Keratinocyte (primary cell): ENCODE measurements at regions not wholly inside any gene's neighbourhood (a gene's known extent, or its start where the extent isn't known, plus 50 kb on each side); places are given as distances from the start of the nearest gene placed in this dataset.

ENCODE experiments used
- DNase-seq: peaks from one replicate; pipeline ENCODE4 v3.0.0-alpha.2; 2011; ENCODE audit warnings: low read depth, missing footprints, low spot score
- FAIRE-seq: peaks from 2 replicates; lab custom pipeline; 2011; peaks lifted over from hg19 to GRCh38; lab: Jason Lieb, UNC
- H2AFZ ChIP-seq: 2 replicates; pipeline ENCODE4 v1.6.0; 2012; ENCODE audit warnings: low read length, control low read depth, inconsistent platforms; ENCODE audit not compliant: control insufficient read depth
- H3K27ac ChIP-seq: 2 replicates; pipeline ENCODE4 v1.5.1; 2011; ENCODE audit warnings: low read length; ENCODE audit not compliant: control insufficient read depth, insufficient read depth
- H3K27me3 ChIP-seq: 3 replicates; pipeline ENCODE4 v1.6.0; 2011; ENCODE audit warnings: low read length; ENCODE audit not compliant: control insufficient read depth, insufficient read depth; ENCODE audit errors: extremely low read depth
- H3K36me3 ChIP-seq, 2 experiments: 2 replicates in 1 of 2; 3 replicates in 1 of 2; pipeline ENCODE4 v1.5.1; 2011; ENCODE audit warnings: low read length in 2 of 2, mild to moderate bottlenecking in 1 of 2; ENCODE audit not compliant: control insufficient read depth in 2 of 2, insufficient read depth in 2 of 2; ENCODE audit errors: extremely low read depth in 1 of 2
- H3K4me1 ChIP-seq: 3 replicates; pipeline ENCODE4 v1.5.1; 2011; ENCODE audit warnings: low read length; ENCODE audit not compliant: control insufficient read depth, insufficient read depth; ENCODE audit errors: extremely low read depth
- H3K4me2 ChIP-seq: 3 replicates; pipeline ENCODE4 v1.6.0; 2011; ENCODE audit warnings: low read depth, low read length; ENCODE audit not compliant: control insufficient read depth, insufficient read depth; ENCODE audit errors: extremely low read depth
- H3K4me3 ChIP-seq, 3 experiments: fragments of 200-600 bp in 1 of 3; sonication (generic) in 1 of 3; 2 replicates in 2 of 3; 3 replicates in 1 of 3; pipeline ENCODE4 v1.5.1; 2011 to 2016; ENCODE audit warnings: low read length in 3 of 3, mild to moderate bottlenecking in 3 of 3, control low read depth in 2 of 3, inconsistent platforms in 1 of 3, low read depth in 1 of 3, mixed read lengths in 1 of 3, mixed run types in 1 of 3, moderate library complexity in 1 of 3; ENCODE audit not compliant: control insufficient read depth in 2 of 3, insufficient read depth in 2 of 3; ENCODE audit errors: extremely low read depth in 1 of 3
- H3K79me2 ChIP-seq: 2 replicates; pipeline ENCODE4 v1.6.0; 2012; ENCODE audit warnings: low read length; ENCODE audit not compliant: control insufficient read depth, insufficient read depth
- H3K9ac ChIP-seq: 3 replicates; pipeline ENCODE4 v1.6.0; 2011; ENCODE audit warnings: low read length; ENCODE audit not compliant: control insufficient read depth, insufficient read depth; ENCODE audit errors: extremely low read depth
- H3K9me1 ChIP-seq: 3 replicates; pipeline ENCODE4 v1.6.0; 2011; ENCODE audit warnings: low read length; ENCODE audit not compliant: control insufficient read depth, insufficient read depth; ENCODE audit errors: extremely low read depth
- H3K9me3 ChIP-seq: 2 replicates; pipeline ENCODE4 v1.5.1; 2012; ENCODE audit warnings: low read depth, low read length; ENCODE audit not compliant: control insufficient read depth
- H4K20me1 ChIP-seq: 3 replicates; pipeline ENCODE4 v1.6.0; 2011; ENCODE audit warnings: low read length; ENCODE audit not compliant: control insufficient read depth, insufficient read depth; ENCODE audit errors: extremely low read depth
- CTCF ChIP-seq, 3 experiments: IDR thresholded peaks in 1 of 3; conservative IDR thresholded peaks in 1 of 3; optimal IDR thresholded peaks in 1 of 3; 2 replicates in 2 of 3; 3 replicates in 1 of 3; pipeline versions ENCODE3 to v1.5.1; 2011; ENCODE audit warnings: low read length in 3 of 3, mild to moderate bottlenecking in 3 of 3, moderate library complexity in 2 of 3, control low read depth in 1 of 3, inconsistent platforms in 1 of 3; ENCODE audit not compliant: insufficient read depth in 2 of 3; ENCODE audit errors: extremely low read depth in 1 of 3
- EZH2 ChIP-seq: IDR thresholded peaks from one replicate; pipeline ENCODE4 v1.6.1; 2012; ENCODE audit warnings: inconsistent platforms, mild to moderate bottlenecking, low read length, moderate library complexity
- dilution Hi-C: fragments of 300-500 bp; cut with MboI; formaldehyde crosslinking; loops from one replicate; pipeline ENCODE4 v1.7.0; 2020; ENCODE audit warnings: low sequenced_read_pairs; ENCODE audit not compliant: extremely low pct_ligation_motif_present

GRCh38 chr6:81465859-81466258 lies 286.6 kb downstream of the TENT5A start:
- Histone ChIP-seq H3K9me3 (no peaks in the 10 kb centered on the region), H3K27me3 (no peaks in the 10 kb centered on the region), H3K9me1 (no peaks in the 10 kb centered on the region), H3K9ac (no peak overlapping the region), H3K27ac (no peak overlapping the region), H3K4me3 (no peak overlapping the region), H3K4me1 (no peaks in the 10 kb centered on the region), H4K20me1 (no peaks in the 10 kb centered on the region), H3K79me2 (no peaks in the 10 kb centered on the region), H3K36me3 (no peaks in the 10 kb centered on the region), H3K4me2 (no peak overlapping the region), H2AFZ (no peak overlapping the region)
- DNase-seq (no peak), FAIRE-seq (no peak)
- TF ChIP-seq EZH2 (no peak), CTCF (optimal IDR thresholded peaks at IDR 0.05 in 1 of 3, IDR thresholded peaks at IDR 0.05 in 1 of 3, conservative IDR thresholded peaks at IDR 0.05 in 1 of 3; ENCODE audit: extremely low read depth in 1 of 3, insufficient read depth in 2 of 3, low read length in 3 of 3) (peak; percentile 39 to 57 (median 49))
- dilution Hi-C loops: no loop called here

GRCh38 chr6:81456416-81456815 lies 296.1 kb downstream of the TENT5A start:
- Histone ChIP-seq H3K9me1 (no peaks in the 10 kb centered on the region), H3K9ac (no peak overlapping the region), H4K20me1 (no peaks in the 10 kb centered on the region), H2AFZ (no peak overlapping the region), H3K79me2 (no peaks in the 10 kb centered on the region), H3K27ac (no peak overlapping the region), H3K4me1 (no peaks in the 10 kb centered on the region), H3K4me3 (no peak overlapping the region), H3K4me2 (no peak overlapping the region), H3K27me3 (no peaks in the 10 kb centered on the region), H3K36me3 (no peaks in the 10 kb centered on the region), H3K9me3 (no peaks in the 10 kb centered on the region)
- FAIRE-seq: no peak
- TF ChIP-seq CTCF (optimal IDR thresholded peaks at IDR 0.05 in 1 of 3, IDR thresholded peaks at IDR 0.05 in 1 of 3, conservative IDR thresholded peaks at IDR 0.05 in 1 of 3; ENCODE audit: extremely low read depth in 1 of 3, insufficient read depth in 2 of 3, low read length in 3 of 3): no peak
- TF ChIP-seq EZH2: no peak
- DNase-seq: no peak
- dilution Hi-C loops: no loop called here
